ENCODE measurements at regions not wholly inside any gene's neighbourhood (a gene's known extent, or its start where the extent isn't known, plus 50 kb on each side); places are given as distances from the start of the nearest gene placed in this dataset.

DNA sequence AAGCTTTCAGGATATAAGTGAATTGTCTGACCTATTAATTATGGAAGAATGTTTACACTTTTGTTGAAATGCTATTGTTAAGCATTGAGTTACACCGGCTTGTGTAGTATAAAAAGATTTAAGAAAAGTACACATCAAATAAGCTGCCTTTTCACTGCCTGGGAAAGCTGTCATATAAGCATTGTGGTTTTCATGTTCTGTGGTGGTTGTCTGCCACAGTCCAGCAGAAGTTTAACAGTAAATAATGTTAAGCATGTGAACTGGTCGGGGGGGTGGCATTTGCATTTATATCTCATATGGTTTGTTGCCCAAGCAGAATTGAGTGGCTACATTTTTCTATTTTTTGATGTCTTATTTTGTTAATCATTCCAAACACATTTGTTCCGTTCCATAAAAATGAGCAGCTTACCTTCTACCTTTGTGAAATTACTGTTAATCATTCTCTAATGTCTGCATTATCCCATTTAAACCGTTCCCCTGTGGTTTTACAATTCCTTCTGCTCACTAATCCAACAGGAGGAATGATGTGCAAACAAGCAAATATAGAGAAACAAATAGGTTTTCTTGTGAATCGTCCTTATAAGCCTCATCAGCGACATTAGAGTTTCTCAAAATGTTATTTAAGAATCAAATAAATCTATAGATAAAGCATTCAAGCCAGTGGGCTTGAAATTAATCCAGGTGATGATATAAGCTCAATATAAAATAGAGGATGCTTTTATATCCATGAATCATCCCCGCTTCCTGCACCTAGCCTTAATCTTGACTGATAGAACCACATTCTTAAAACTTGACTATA is 160.8 kb upstream of the SAMSN1 start (continued):
- TF ChIP-seq, protein P1, sequence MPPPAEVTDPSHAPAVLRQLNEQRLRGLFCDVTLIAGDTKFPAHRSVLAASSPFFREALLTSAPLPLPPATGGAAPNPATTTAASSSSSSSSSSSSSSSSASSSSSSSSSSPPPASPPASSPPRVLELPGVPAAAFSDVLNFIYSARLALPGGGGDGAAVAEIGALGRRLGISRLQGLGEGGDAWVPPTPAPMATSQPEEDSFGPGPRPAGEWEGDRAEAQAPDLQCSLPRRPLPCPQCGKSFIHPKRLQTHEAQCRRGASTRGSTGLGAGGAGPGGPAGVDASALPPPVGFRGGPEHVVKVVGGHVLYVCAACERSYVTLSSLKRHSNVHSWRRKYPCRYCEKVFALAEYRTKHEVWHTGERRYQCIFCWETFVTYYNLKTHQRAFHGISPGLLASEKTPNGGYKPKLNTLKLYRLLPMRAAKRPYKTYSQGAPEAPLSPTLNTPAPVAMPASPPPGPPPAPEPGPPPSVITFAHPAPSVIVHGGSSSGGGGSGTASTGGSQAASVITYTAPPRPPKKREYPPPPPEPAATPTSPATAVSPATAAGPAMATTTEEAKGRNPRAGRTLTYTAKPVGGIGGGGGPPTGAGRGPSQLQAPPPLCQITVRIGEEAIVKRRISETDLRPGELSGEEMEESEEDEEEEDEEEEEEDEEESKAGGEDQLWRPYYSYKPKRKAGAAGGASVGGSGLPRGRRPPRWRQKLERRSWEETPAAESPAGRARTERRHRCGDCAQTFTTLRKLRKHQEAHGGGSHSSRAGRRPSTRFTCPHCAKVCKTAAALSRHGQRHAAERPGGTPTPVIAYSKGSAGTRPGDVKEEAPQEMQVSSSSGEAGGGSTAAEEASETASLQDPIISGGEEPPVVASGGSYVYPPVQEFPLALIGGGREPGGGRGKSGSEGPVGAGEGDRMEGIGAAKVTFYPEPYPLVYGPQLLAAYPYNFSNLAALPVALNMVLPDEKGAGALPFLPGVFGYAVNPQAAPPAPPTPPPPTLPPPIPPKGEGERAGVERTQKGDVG (CRISPR knock-in tag; IDR thresholded peaks at IDR 0.05), result no peak
- no peak for TF ChIP-seq RB1 (IDR thresholded peaks at IDR 0.05; ENCODE audit: borderline replicate concordance)
- TF ChIP-seq HDAC6 (IDR thresholded peaks at IDR 0.05; ENCODE audit: unreplicated experiment), result no peak
- TF ChIP-seq CEBPB (IDR thresholded peaks at IDR 0.05; ENCODE audit: borderline replicate concordance in 1 of 2, low read depth in 2 of 2, low read length in 2 of 2), result no peak
- TF ChIP-seq TAF1 (IDR thresholded peaks at IDR 0.05; ENCODE audit: borderline replicate concordance, low read depth, low read length), result no peak
- TF ChIP-seq EP300 (IDR thresholded peaks at IDR 0.05; ENCODE audit: borderline replicate concordance in 1 of 2, control insufficient read depth in 1 of 2, low read depth in 2 of 2, low read length in 2 of 2), result no peak
- no peak for TF ChIP-seq KDM1A (IDR thresholded peaks at IDR 0.05; ENCODE audit: borderline replicate concordance)
- no peak for TF ChIP-seq DPF2 (IDR thresholded peaks at IDR 0.05)
- TF ChIP-seq BRCA1 (IDR thresholded peaks at IDR 0.05; ENCODE audit: low read depth, low read length), result no peak
- no peak for TF ChIP-seq BMI1 (IDR thresholded peaks at IDR 0.05; ENCODE audit: borderline replicate concordance)
- no peak for TF ChIP-seq SUPT20H (IDR thresholded peaks at IDR 0.05; ENCODE audit: borderline replicate concordance, control insufficient read depth, low read depth, low read length)
- TF ChIP-seq HCFC1 (IDR thresholded peaks at IDR 0.05; ENCODE audit: low read length), result no peak
